Islet of Langerhans (tissue), 1 donor: ENCODE measurements at regions not wholly inside any gene's neighbourhood (a gene's known extent, or its start where the extent isn't known, plus 50 kb on each side); places are given as distances from the start of the nearest gene placed in this dataset.

Experiments
- FAIRE-seq: peaks from one replicate; lab custom pipeline; 2011; peaks lifted over from hg19 to GRCh38; lab: Jason Lieb, UNC

- FAIRE-seq: no peak
Observed at GRCh38 chr13:95499811-95500712, 52.5 kb upstream of the CLDN10 start.

GRCh38 chr13:95502216-95502615 lies 50.3 kb upstream of the CLDN10 start:
- no peak for FAIRE-seq
